CD4-positive, alpha-beta T cell treated with Interleukin-4 for 4 hours (primary cell): ENCODE measurements at regions not wholly inside any gene's neighbourhood (a gene's known extent, or its start where the extent isn't known, plus 50 kb on each side); places are given as distances from the start of the nearest gene placed in this dataset.

Experiments used
- DNase-seq: peaks from one replicate; pipeline ENCODE4 v3.0.0-alpha.2; 2020

DNA sequence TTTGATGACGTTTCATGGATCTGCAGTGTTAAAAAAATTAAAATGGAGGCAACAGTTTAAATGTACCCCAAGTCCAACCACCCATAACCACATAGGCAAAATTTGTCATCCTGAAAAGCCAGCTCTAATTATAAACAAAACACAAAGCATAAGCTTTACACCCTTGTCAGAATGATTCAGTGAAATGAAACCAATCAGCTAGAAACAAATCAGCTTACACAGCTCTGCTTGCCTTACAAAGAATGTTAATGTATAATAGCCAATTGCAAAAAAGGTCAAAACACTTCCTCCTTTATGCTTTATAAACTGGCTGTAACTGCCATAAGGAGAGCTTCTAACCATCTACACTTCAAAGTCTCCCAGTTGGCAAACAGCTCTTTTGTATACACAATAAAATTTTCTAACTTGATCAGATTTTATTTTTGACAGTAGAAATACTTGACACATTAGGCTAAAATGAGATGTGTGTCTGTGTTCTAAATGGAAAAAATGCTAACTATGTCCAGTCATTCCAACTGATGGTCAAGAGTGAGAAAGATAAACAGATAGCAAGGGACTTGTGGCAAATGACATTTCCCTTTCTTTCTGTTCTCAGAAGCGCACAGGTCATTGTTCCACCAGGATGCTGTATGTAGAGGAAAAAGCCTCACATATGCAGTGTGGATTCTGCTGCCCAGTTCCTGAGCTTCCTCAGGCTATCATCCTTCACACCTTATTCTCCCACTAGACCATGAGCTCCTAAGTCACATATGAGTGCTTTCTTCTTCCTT, 344.3 kb upstream of the ID4 start:
- DNase-seq, result no peak

- no peak for DNase-seq
Observed at GRCh38 chr6:19501737-19502245, 335.4 kb upstream of the ID4 start.

GRCh38 chr6:19502301-19502700, 334.9 kb upstream of the ID4 start:
- no peak for DNase-seq

DNA sequence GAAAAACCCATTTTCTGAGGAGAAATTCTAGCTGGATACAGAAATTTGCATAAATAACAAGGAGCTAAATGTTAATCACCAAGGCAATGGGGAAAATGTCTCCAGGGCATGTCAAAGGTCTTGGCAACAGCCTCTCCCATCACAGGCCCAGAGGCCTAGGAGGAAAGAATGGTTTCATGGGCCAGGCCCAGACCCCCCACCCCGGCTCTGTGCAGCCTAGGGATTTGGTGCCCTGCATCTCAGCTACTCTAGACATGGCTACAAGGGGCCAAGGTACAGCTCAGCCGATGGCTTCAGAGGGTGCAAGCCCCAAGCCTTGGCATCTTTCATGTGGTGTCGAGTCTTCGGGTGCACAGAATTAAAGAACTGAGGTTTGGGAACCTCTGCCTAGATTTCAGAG, 321.2 kb upstream of the ID4 start:
- no peak for DNase-seq

GRCh38 chr6:19519941-19520340, 317.2 kb upstream of the ID4 start:
- DNase-seq, result no peak

- DNase-seq, result no peak
Observed at GRCh38 chr6:19524366-19525186, 312.6 kb upstream of the ID4 start.

GRCh38 chr6:19525673-19526072, 311.5 kb upstream of the ID4 start:
- no peak for DNase-seq

- no peak for DNase-seq
Observed at GRCh38 chr6:19530188-19530587, 307.0 kb upstream of the ID4 start.

DNA sequence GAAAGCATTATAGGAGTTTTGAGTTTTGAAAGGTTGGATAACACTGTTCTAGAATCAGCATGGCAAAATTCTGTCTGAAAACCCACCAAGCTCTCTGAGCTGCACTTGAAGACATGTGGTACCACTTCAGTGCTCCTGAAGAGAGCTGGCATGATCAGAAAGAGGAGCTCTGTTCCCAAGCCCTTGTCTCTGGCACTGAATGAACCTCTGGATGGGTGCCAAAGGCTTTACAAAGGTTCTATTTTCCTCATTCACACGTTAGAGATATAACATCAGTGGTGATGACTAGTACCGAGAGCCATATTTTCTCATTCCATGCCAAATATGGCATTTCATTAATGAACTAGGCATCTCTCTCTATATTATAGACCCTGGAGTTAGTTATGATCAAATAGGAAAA, 301.8 kb upstream of the ID4 start:
- DNase-seq, result no peak

GRCh38 chr6:19536838-19537237, 300.3 kb upstream of the ID4 start:
- no peak for DNase-seq

DNA sequence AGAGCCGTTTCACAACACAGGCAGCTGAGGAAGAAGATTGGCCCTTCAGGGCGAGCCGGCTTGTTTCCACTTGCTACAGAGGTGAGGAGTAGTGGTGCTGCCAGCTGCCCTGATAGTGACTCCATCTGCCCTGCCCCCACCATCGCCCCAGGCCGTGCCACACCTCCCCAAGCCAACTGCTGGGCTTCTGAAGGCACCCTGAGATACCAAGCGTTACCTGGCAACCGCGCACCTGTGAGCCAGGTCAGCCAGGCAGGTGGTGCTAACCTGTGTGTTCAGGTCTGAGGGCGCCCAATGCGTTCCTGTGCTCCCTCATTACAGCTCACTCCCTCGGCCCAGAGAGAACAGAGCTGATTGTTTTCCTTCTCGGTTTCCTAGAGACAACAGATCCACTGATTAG, 299.1 kb upstream of the ID4 start:
- DNase-seq, result no peak

- DNase-seq, result no peak
Observed at GRCh38 chr6:19547507-19547906, 289.7 kb upstream of the ID4 start.

GRCh38 chr6:19549109-19549508, 288.1 kb upstream of the ID4 start:
- DNase-seq, result no peak

- no peak for DNase-seq
Observed at GRCh38 chr6:19550380-19550779, 286.8 kb upstream of the ID4 start.

DNA sequence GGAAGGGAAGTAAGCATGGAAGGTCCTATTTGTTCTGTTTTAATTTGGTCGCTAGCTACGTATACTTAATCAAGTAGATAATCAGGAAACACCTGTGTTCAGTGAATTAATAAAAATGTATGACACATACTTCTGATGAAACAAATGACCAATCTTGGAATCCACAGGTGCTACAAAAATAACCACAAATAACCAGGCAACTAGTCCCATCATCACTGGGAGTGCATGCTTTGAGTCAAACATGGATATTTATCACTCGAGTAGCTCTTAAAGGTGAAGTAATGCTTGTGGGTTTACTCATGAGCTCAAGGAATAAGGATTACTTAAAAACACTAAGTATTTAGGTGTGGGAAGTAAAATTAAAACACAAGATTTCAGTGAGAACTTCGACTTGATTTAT, 285.6 kb upstream of the ID4 start:
- no peak for DNase-seq

GRCh38 chr6:19552076-19552475, 285.1 kb upstream of the ID4 start:
- no peak for DNase-seq

DNA sequence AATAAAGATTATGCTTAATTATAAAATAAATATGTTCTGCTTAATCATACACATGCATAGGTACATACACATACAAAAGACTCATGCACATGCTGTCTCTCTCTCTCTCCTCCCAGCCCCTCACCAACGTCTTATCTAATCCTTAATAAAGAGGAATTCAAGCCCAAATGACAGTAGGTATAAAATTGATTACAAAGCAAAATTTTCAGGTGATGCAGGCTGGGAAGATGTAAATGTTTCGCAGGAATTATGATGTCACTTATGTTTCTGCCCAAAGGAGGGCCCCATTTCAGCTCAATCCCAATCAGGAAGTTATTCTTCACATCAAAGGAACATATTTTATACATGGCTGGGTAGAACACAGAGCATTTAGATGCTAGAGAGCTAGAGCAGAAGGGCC, 284.6 kb upstream of the ID4 start:
- no peak for DNase-seq

DNA sequence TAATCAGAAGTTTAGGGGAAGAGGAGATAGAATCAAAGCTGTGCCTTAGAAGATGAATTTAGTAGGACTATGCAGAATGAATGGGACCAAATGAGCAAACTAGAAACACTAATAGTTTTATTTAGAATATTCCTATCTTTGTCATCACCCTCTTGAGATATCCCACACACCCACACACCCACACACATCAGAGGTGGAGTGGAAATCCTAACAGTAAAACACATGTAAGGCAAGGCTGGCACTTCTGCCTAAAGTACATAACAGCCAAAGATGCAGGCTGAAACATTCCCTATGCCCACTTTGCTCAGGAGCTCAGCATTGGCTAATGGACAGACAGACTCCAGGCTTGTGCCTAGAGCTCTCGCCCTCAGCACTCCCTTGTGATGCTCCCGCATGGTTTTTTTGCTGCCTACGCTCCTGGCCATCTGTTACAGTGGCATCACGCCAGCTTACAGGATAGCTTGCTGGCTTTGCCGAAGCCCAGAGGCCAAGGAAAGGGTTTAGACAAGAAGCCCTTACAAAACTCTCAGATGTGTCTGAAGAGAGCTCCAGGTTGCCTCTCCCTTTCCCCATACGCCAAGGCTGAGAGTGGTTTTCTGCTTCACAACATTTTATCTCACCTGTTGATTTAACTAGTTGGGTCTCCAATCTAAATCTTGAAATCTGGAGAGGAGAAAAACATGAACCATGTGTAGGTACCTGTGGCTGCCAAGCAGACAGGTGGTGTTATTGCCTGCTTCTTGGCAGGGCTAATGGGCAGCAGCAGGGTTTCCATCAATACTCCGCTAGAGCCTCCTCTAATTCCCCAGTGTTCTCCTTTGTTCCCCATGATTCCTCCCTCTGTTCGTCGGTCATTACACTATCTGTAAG, 282.6 kb upstream of the ID4 start:
- DNase-seq, result no peak

DNA sequence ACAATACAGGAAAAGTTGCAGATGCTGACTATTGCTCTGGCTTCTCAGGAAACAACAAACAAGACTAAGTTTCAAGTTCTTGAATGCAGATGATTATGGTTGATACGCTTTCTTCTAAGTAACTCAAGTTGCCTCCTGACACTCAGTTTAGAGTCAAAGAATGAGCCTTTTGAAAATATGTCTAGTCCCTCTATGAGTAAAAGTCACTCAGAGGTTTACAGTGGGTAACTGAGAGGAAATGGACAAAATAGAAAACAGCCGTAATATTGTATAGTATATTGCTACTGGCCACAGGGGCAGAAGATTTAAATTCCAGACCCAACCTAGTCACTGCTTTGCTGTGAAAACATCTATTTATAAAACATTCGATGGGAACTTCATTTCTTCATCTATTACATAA, 280.0 kb upstream of the ID4 start:
- no peak for DNase-seq

DNA sequence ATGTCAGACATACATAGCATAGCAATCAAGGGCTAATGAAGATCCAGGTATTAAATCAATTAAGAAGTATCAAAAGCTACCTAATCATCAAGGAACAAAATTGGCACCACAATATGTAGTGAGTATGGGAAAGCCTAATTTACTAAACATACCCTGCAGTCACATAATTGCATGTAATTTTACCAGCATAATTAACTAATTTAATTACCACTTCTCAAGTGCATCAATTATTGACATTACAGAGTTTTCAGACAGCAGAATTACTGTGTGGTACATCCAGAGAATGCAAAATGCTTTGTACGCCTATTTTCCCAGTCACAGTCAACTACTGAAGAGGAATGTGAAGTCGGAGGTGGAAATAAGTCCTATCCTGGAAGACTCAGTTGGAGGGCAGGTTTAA, 279.0 kb upstream of the ID4 start:
- DNase-seq, result no peak

- no peak for DNase-seq
Observed at GRCh38 chr6:19558934-19559333, 278.2 kb upstream of the ID4 start.

- no peak for DNase-seq
Observed at GRCh38 chr6:19562468-19562867, 274.7 kb upstream of the ID4 start.

DNA sequence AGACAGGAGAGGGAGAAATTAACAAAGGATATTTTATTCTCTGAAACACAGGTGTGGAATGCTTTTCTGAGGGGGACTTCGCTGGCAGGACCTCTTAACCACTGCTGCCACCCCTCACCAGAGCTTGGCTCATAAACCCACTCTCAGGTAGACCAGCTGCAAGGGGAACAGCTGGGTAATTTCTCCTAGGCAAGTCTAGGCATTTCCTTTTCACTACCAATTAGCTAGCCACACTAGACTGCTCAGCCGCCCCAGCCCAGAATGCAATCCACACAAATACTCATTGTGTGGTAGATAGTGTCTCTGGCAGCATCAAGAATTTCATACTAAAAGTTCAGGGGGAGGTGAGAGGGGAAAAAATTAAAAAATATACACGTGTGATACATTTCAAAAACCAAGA, 267.6 kb upstream of the ID4 start:
- no peak for DNase-seq
